ENCODE measurements at regions not wholly inside any gene's neighbourhood (a gene's known extent, or its start where the extent isn't known, plus 50 kb on each side); places are given as distances from the start of the nearest gene placed in this dataset.

DNA sequence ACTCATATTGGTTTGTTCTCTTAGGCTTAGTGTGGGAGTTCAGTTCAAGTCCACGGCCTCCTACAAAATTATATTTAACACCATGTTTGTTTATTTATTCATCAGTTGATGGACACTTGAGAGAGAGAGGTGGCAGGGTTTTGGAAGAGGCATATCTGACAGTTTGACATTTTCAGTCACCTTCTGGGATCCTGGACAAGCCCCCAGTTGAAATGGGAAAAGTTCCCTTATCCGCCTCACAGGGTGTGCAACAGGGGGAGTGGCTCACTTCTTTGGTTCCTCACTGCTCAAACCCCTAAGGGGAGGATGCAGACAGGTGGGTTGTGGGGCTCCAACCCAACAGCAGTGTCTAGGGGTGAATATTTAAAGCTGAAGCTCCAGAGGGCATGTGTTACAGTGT, 52.3 kb upstream of the TNFSF18 start:
- Histone ChIP-seq H2BK12ac (ENCODE audit: insufficient read length, low read depth, low read length) (no peak overlapping the region), H3K56ac (ENCODE audit: insufficient read length, low read depth, low read length) (no peak overlapping the region), H3K79me1 (ENCODE audit: insufficient read depth, low read depth, low read length, poor library complexity, severe bottlenecking) (no peaks in the 10 kb centered on the region), H3K9me3 (ENCODE audit: control insufficient read depth, low read depth, low read length) (no peaks in the 10 kb centered on the region), H4K91ac (ENCODE audit: insufficient read length, low read depth, low read length) (no peak overlapping the region), H3K27ac (ENCODE audit: insufficient read length, low read depth, low read length) (no peak overlapping the region), H2BK120ac (ENCODE audit: low read depth, low read length, poor library complexity, severe bottlenecking) (no peak overlapping the region), H2AK5ac (ENCODE audit: insufficient read length, low read length) (no peak overlapping the region), H4K5ac (ENCODE audit: insufficient read length, low read depth, low read length) (no peak overlapping the region), H3K4me2 (ENCODE audit: insufficient read depth, insufficient read length, low read length) (no peak overlapping the region), H3K9ac (ENCODE audit: extremely low read depth, insufficient read length, low read length) (no peak overlapping the region), H3K23me2 (ENCODE audit: insufficient read length, low read depth, low read length, poor library complexity, severe bottlenecking) (no peaks in the 10 kb centered on the region), H3K18ac (ENCODE audit: insufficient read length, low read depth, low read length) (no peak overlapping the region), H4K20me1 (ENCODE audit: control insufficient read depth, insufficient read depth, insufficient read length) (no peaks in the 10 kb centered on the region), H3K23ac (ENCODE audit: insufficient read length, low read depth, low read length) (no peak overlapping the region), H3K14ac (ENCODE audit: insufficient read depth, low read length) (no peak overlapping the region), H3K79me2 (ENCODE audit: insufficient read depth, low read length) (no peaks in the 10 kb centered on the region), H3K4me1 (ENCODE audit: insufficient read depth, low read length) (no peaks in the 10 kb centered on the region), H2BK20ac (ENCODE audit: low read depth, low read length, poor library complexity, severe bottlenecking) (no peak overlapping the region), H3K27me3 (ENCODE audit: insufficient read depth, low read length) (no peaks in the 10 kb centered on the region), H4K8ac (replicated peaks; ENCODE audit: insufficient read length, low read depth, low read length) (no peak overlapping the region), H3T11ph (ENCODE audit: low read length) (no peak overlapping the region), H3K4ac (ENCODE audit: low read depth, low read length) (no peak overlapping the region), H2AFZ (ENCODE audit: low read length) (no peak overlapping the region), H2BK15ac (ENCODE audit: low read depth, low read length) (no peak overlapping the region), H2BK5ac (ENCODE audit: insufficient read length, low read length) (no peak overlapping the region)
- peaks cover 11 to 14% of the 10 kb centered on the region in 2 experiments for H3K9me3 Mint-ChIP-seq
- TF ChIP-seq, protein P1, sequence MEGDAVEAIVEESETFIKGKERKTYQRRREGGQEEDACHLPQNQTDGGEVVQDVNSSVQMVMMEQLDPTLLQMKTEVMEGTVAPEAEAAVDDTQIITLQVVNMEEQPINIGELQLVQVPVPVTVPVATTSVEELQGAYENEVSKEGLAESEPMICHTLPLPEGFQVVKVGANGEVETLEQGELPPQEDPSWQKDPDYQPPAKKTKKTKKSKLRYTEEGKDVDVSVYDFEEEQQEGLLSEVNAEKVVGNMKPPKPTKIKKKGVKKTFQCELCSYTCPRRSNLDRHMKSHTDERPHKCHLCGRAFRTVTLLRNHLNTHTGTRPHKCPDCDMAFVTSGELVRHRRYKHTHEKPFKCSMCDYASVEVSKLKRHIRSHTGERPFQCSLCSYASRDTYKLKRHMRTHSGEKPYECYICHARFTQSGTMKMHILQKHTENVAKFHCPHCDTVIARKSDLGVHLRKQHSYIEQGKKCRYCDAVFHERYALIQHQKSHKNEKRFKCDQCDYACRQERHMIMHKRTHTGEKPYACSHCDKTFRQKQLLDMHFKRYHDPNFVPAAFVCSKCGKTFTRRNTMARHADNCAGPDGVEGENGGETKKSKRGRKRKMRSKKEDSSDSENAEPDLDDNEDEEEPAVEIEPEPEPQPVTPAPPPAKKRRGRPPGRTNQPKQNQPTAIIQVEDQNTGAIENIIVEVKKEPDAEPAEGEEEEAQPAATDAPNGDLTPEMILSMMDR (conservative IDR thresholded peaks at IDR 0.05): no peak
- no peak for DNase-seq
- no peaks in the 10 kb centered on the region for H3K27me3 Mint-ChIP-seq (ENCODE audit: low read depth)
- peaks cover 0 to 2% (median 0%) of the 10 kb centered on the region in 3 experiments; a peak in 3 of 7 replicates for H3K36me3 Mint-ChIP-seq (ENCODE audit: insufficient read depth in 1 of 3, low read depth in 3 of 3)
- WGBS (ENCODE audit: extremely low coverage, insufficient read length, low lambda C conversion rate): no CpG with 5 or more reads among the region's 2 CpGs
- H3K4me1 Mint-ChIP-seq: no peaks in the 10 kb centered on the region
- H3K27ac Mint-ChIP-seq: no peak overlapping the region
- no peak overlapping the region for H3K4me3 Mint-ChIP-seq

Measured in H9 (cell line).